Natural killer cell (primary cell): ENCODE measurements at regions not wholly inside any gene's neighbourhood (a gene's known extent, or its start where the extent isn't known, plus 50 kb on each side); places are given as distances from the start of the nearest gene placed in this dataset.

Experiments
- ATAC-seq, 3 donors: fragments of 150-1000 bp in 2 of 3; fragments of 200-7000 bp in 1 of 3; cut with Tn5 transposase; 1 replicate in 1 of 3; 2 replicates in 2 of 3; pipeline ENCODE4 v1.10.0; 2021; ENCODE audit warnings: mild to moderate bottlenecking in 2 of 3, moderate library complexity in 2 of 3
- DNase-seq, 2 donors: peaks; one replicate each; pipeline versions ENCODE4 v3.0.0 to v3.0.0-alpha.2; 2013 to 2021; ENCODE audit warnings: mixed read lengths in 1 of 2
- H3K27ac ChIP-seq: one replicate; pipeline ENCODE4 v1.5.1; 2013; ENCODE audit warnings: mild to moderate bottlenecking, low read length
- H3K27me3 ChIP-seq: one replicate; pipeline ENCODE4 v1.6.1; 2013; ENCODE audit warnings: low read length; ENCODE audit not compliant: control insufficient read depth, insufficient read depth
- H3K36me3 ChIP-seq: one replicate; pipeline ENCODE4 v1.6.1; 2013; ENCODE audit warnings: low read length; ENCODE audit not compliant: control insufficient read depth, insufficient read depth
- H3K4me1 ChIP-seq: one replicate; pipeline ENCODE4 v1.6.1; 2013; ENCODE audit warnings: low read length; ENCODE audit not compliant: control insufficient read depth, insufficient read depth
- H3K4me3 ChIP-seq: one replicate; pipeline ENCODE4 v1.5.1; 2013; ENCODE audit warnings: low read length
- H3K9me3 ChIP-seq: one replicate; pipeline ENCODE4 v1.6.1; 2013; ENCODE audit warnings: low read length; ENCODE audit not compliant: control insufficient read depth, insufficient read depth
- H3K27ac Mint-ChIP-seq, 2 donors: one replicate each; pipeline ENCODE4 v1.8.0; 2022; ENCODE audit warnings: mild to moderate bottlenecking in 2 of 2, mixed read lengths in 2 of 2, moderate library complexity in 1 of 2
- H3K27me3 Mint-ChIP-seq, 2 donors: one replicate each; pipeline ENCODE4 v1.8.0; 2022; ENCODE audit warnings: low read depth in 2 of 2, mixed read lengths in 2 of 2
- H3K36me3 Mint-ChIP-seq: one replicate; pipeline ENCODE4 v1.8.0; 2022; ENCODE audit warnings: mixed read lengths
- H3K4me1 Mint-ChIP-seq, 2 donors: one replicate each; pipeline ENCODE4 v1.8.0; 2022; ENCODE audit warnings: mixed read lengths in 2 of 2
- H3K4me3 Mint-ChIP-seq: one replicate; pipeline ENCODE4 v1.8.0; 2022; ENCODE audit warnings: mild to moderate bottlenecking, moderate library complexity, mixed read lengths
- H3K9me3 Mint-ChIP-seq, 2 donors: one replicate each; pipeline ENCODE4 v1.8.0; 2022; ENCODE audit warnings: mixed read lengths in 2 of 2
- WGBS: methylation state at CpG from one replicate; pipeline ENCODE4 v1.1.7; 2013; ENCODE audit warnings: missing lambda C conversion rate; ENCODE audit not compliant: insufficient coverage; 5-methylcytosine and 5-hydroxymethylcytosine counted together
- intact Hi-C: fragments of 100-400 bp; cut with micrococcal nuclease; formaldehyde crosslinking; loops from one replicate; pipeline ENCODE4 v1.14.2; 2022
- TF ChIP-seq, protein P1 (sequence below): fragments of 200-600 bp; IDR thresholded peaks from one replicate; pipeline ENCODE4 v1.8.0; 2022; ENCODE audit warnings: antibody characterized with exemption

DNA sequence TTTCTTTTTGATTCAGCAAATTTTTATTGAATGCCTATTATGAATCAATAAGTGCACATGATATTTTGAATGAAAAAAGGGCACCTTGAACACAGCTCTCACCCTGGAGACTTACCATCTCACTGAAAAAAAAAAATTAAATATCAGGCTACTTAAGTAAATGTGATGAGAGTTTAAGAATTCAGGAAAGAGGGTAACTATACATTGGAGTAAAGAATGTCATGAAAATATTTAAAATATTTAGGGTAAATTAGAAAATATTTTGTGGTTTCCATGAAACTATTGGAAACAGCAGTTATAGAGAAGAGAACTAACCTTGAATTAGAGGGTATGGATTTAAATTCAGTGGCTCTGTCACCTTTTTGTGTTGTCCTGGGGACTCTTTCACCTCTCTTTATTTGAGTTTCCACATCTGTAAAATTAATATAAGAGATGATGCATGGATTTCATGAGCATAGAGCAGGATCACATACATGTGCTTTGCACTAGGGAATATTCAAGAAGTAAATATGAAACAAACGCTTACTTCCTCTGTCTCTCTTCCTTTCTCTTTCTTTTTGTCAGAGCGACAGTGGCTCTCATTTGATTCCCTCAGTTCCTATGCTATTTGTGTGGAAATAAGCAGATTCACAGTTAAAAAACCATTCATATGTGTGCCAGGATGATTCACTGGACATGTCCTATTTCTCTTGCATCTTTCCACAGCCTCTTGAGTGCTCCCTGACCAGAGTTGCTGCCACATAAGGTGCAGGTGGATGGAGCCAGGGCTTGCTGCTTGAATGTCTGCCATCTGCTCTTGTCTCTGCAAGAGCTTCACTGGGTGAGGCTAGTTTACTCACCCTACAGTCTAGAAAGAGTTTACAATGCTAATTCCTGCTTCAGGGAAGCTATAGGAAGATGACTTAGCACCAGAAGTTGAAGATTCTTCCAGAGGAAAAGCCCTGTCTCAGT lies 533.1 kb downstream of the ETS1 start:
- peak in 2 of 3 donors; percentile 60 to 61 for ATAC-seq
- H3K4me3 ChIP-seq = peak overlapping the region; percentile 24
- Mint-ChIP-seq H3K4me3 (peak overlapping the region; percentile 84), H3K36me3 (no peaks in the 10 kb centered on the region), H3K9me3 (no peaks in the 10 kb centered on the region), H3K4me1 (peaks cover 53 to 68% of the 10 kb centered on the region in 2 donors), H3K27me3 (no peaks in the 10 kb centered on the region), H3K27ac (peak overlapping the region; percentile 73 to 92)
- intact Hi-C loops = loop anchor here (2.0 kb wide), 1 partner anchor 15 kb away; no protein-coding TSS in a partner anchor
- no peaks in the 10 kb centered on the region for H3K27me3 ChIP-seq
- peaks cover 30% of the 10 kb centered on the region for H3K4me1 ChIP-seq
- no peaks in the 10 kb centered on the region for H3K9me3 ChIP-seq
- TF ChIP-seq, protein P1, sequence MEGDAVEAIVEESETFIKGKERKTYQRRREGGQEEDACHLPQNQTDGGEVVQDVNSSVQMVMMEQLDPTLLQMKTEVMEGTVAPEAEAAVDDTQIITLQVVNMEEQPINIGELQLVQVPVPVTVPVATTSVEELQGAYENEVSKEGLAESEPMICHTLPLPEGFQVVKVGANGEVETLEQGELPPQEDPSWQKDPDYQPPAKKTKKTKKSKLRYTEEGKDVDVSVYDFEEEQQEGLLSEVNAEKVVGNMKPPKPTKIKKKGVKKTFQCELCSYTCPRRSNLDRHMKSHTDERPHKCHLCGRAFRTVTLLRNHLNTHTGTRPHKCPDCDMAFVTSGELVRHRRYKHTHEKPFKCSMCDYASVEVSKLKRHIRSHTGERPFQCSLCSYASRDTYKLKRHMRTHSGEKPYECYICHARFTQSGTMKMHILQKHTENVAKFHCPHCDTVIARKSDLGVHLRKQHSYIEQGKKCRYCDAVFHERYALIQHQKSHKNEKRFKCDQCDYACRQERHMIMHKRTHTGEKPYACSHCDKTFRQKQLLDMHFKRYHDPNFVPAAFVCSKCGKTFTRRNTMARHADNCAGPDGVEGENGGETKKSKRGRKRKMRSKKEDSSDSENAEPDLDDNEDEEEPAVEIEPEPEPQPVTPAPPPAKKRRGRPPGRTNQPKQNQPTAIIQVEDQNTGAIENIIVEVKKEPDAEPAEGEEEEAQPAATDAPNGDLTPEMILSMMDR = no peak
- H3K27ac ChIP-seq = peak overlapping the region; percentile 73
- DNase-seq = peak in 1 of 2 donors; percentile 47
- no CpG with 5 or more reads among the region's 2 CpGs for WGBS
- H3K36me3 ChIP-seq = no peaks in the 10 kb centered on the region

DNA sequence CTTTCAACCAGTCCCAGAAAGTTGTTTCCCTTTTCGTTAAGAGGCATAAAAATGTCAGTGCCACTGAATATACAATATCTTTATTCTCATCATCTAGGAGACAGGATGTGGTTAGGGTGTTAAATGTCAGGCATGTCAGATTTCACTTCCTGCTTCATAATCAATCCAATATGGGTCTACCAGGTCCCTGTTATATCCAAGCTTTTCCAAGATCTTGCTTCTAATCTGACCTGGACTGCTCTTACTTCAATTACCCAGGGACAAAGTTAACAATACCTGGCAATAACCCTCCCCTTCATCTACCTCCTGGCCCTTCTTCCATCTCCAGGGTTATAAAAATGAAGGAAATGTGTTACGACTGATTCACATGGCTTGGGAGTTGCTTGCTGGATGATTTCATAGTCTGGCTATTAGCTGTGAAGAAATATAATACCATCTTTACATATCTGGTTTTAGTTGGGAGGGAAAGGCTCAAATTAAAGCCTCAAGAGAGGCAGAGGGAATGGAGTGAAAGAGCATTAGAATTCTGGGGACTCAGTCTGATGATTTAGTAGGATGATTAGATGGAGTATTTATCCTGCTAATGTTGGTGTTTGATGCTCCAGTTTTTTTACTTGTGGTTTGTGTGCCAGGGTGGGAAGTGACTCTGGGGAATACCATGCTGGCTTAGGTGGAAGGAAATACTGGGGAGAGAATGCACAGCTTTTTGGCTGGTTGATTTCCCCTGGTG lies 534.3 kb downstream of the ETS1 start:
- DNase-seq = peak in 1 of 2 donors; percentile 72
- peaks cover 56 to 75% of the 10 kb centered on the region in 2 donors for H3K4me1 Mint-ChIP-seq
- Histone ChIP-seq H3K4me3 (no peak overlapping the region), H3K27me3 (no peaks in the 10 kb centered on the region), H3K27ac (peak overlapping the region; percentile 73), H3K9me3 (no peaks in the 10 kb centered on the region), H3K4me1 (peaks cover 25% of the 10 kb centered on the region), H3K36me3 (no peaks in the 10 kb centered on the region)
- H3K36me3 Mint-ChIP-seq = no peaks in the 10 kb centered on the region
- intact Hi-C loops = loop anchor here (2.0 kb wide), 1 partner anchor 14 kb away; no protein-coding TSS in a partner anchor
- no peaks in the 10 kb centered on the region for H3K27me3 Mint-ChIP-seq
- peak overlapping the region; percentile 73 to 92 for H3K27ac Mint-ChIP-seq
- no CpG with 5 or more reads among the region's 2 CpGs for WGBS
- no peaks in the 10 kb centered on the region for H3K9me3 Mint-ChIP-seq
- peak in 2 of 3 donors; percentile 47 to 63 for ATAC-seq
- TF ChIP-seq, protein P1 = no peak
- H3K4me3 Mint-ChIP-seq = peak overlapping the region; percentile 65

DNA sequence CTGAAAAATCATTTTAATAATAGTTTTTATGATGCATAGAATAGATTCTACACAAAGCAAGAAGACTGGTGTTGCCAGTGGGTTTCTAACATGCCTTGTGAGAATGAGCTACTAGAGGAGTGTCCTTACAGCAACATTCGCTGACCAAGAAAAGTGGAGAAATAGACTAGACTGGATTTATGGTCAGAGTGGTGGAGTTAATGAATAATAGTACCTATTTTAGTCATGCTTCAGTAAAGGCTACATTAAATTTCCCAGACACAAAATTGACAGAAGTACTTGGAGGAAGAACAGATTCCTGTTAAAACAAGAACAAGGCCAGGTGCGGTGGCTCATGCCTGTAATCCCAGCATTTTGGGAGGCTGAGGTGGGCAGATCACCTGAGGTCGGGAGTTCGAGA lies 539.2 kb downstream of the ETS1 start:
- Histone ChIP-seq H3K27ac (no peak overlapping the region), H3K4me3 (no peak overlapping the region), H3K27me3 (no peaks in the 10 kb centered on the region), H3K4me1 (peaks cover 18% of the 10 kb centered on the region), H3K36me3 (no peaks in the 10 kb centered on the region), H3K9me3 (no peaks in the 10 kb centered on the region)
- Mint-ChIP-seq H3K36me3 (no peaks in the 10 kb centered on the region), H3K27ac (no peak overlapping the region), H3K27me3 (no peaks in the 10 kb centered on the region), H3K4me1 (peaks cover 64 to 76% of the 10 kb centered on the region in 2 donors), H3K9me3 (no peaks in the 10 kb centered on the region), H3K4me3 (no peak overlapping the region)
- TF ChIP-seq, protein P1 = no peak
- ATAC-seq = no peak
- no peak for DNase-seq
- WGBS = 85% methylated on average over 4 of the region's 4 CpGs
- intact Hi-C loops = no loop called here
